ENCODE measurements at regions not wholly inside any gene's neighbourhood (a gene's known extent, or its start where the extent isn't known, plus 50 kb on each side); places are given as distances from the start of the nearest gene placed in this dataset.

- TF ChIP-seq CTCF (IDR thresholded peaks at IDR 0.05; ENCODE audit: poor library complexity) (no peak), EZH2phosphoT487 (IDR thresholded peaks at IDR 0.05; ENCODE audit: low read depth, severe bottlenecking, unreplicated experiment) (no peak), EZH2 (IDR thresholded peaks at IDR 0.05; ENCODE audit: borderline replicate concordance) (no peak)
These were observed 284.5 kb upstream of the NUDT12 start for GRCh38 chr5:103847060-103847459.
